ENCODE measurements at regions not wholly inside any gene's neighbourhood (a gene's known extent, or its start where the extent isn't known, plus 50 kb on each side); places are given as distances from the start of the nearest gene placed in this dataset.

DNA sequence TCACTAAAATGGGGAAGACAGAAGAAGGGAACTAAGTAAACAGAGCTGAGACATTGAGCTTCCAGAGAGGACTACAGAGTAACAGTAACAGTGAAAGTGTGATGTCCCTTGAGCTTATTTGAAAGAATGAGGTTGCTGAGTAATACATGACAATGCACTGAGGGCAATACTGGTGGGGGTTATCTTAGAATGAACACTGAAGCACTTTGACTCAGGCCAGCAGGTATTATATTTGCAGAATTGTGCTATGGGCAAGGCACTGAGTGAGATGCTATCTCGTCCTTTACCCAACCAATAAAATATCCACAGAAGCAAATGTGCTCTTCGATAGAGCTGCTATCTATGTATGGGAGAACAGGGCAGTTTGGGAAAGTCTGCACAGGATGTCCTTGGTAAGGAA is 133.2 kb downstream of the DISP1 start:
- RAD21 ChIA-PET (ENCODE audit: low non-redundant PET in 1 of 2, low total read pairs in 2 of 2, uncharacterized antibody in 2 of 2, unreplicated experiment in 2 of 2): no interaction called here
- Histone ChIP-seq H3K9me3 (ENCODE audit: control insufficient read depth in 1 of 2, insufficient read depth in 1 of 2, low read depth in 1 of 2, low read length in 2 of 2) (no peaks in the 10 kb centered on the region), H3K27me3 (ENCODE audit: insufficient read depth, low read length) (no peaks in the 10 kb centered on the region), H3K4me3 (replicated peaks in 1 of 2; ENCODE audit: low read depth in 1 of 2, low read length in 2 of 2) (no peak overlapping the region), H3K9me2 (ENCODE audit: insufficient read depth) (no peaks in the 10 kb centered on the region), H2AFZ (ENCODE audit: low read depth, low read length, poor library complexity, severe bottlenecking) (no peak overlapping the region), H3K79me2 (ENCODE audit: insufficient read depth, low read length) (no peaks in the 10 kb centered on the region), H4K20me1 (ENCODE audit: insufficient read depth) (no peaks in the 10 kb centered on the region), H3K9ac (ENCODE audit: low read length) (no peak overlapping the region), H3K4me2 (ENCODE audit: low read length) (no peak overlapping the region), H3K4me1 (ENCODE audit: control insufficient read depth in 1 of 2, insufficient read depth in 2 of 2, low read length in 2 of 2) (no peaks in the 10 kb centered on the region), H3K36me3 (ENCODE audit: control insufficient read depth in 1 of 2, insufficient read depth in 2 of 2, low read length in 2 of 2) (no peaks in the 10 kb centered on the region), H3K27ac (ENCODE audit: low read depth, low read length) (no peak overlapping the region)
- DNase-seq (ENCODE audit: low read depth, low spot score) (no peak), ATAC-seq (no peak)
- POLR2A ChIA-PET: no interaction called here
- no peak for TF ChIP-seq CTCF (IDR thresholded peaks at IDR 0.05 in 2 of 3, conservative IDR thresholded peaks at IDR 0.05 in 1 of 3; ENCODE audit: borderline replicate concordance in 1 of 3, insufficient read depth in 1 of 3, low read depth in 2 of 3, low read length in 2 of 3)
- TF ChIP-seq SP1 (IDR thresholded peaks at IDR 0.05; ENCODE audit: low read depth): no peak
- no peak for TF ChIP-seq TCF7L2 (IDR thresholded peaks at IDR 0.05; ENCODE audit: borderline replicate concordance, extremely low read depth, insufficient read depth, insufficient read length)
- BruUV-seq (replicated peaks): no TSS peak
- intact Hi-C loops (cut with micrococcal nuclease): no loop called here
- CTCF ChIA-PET: no interaction called here

- H3K9me3 ChIP-seq (ENCODE audit: control insufficient read depth in 1 of 2, insufficient read depth in 1 of 2, low read depth in 1 of 2, low read length in 2 of 2): no peaks in the 10 kb centered on the region
- H3K27ac ChIP-seq (ENCODE audit: low read depth, low read length): no peak overlapping the region
- no peaks in the 10 kb centered on the region for H3K9me2 ChIP-seq (ENCODE audit: insufficient read depth)
- no peak overlapping the region for H3K4me3 ChIP-seq (replicated peaks in 1 of 2; ENCODE audit: low read depth in 1 of 2, low read length in 2 of 2)
- no peak for TF ChIP-seq JUND (IDR thresholded peaks at IDR 0.05)
- TF ChIP-seq CTCF (IDR thresholded peaks at IDR 0.05 in 2 of 3, conservative IDR thresholded peaks at IDR 0.05 in 1 of 3; ENCODE audit: borderline replicate concordance in 1 of 3, insufficient read depth in 1 of 3, low read depth in 2 of 3, low read length in 2 of 3): no peak
- no peak for TF ChIP-seq SIN3A (IDR thresholded peaks at IDR 0.05; ENCODE audit: low read depth)
- no peak for TF ChIP-seq SP1 (IDR thresholded peaks at IDR 0.05; ENCODE audit: low read depth)
- no peak for TF ChIP-seq CEBPB (IDR thresholded peaks at IDR 0.05; ENCODE audit: low read depth)
- TF ChIP-seq EZH2 (IDR thresholded peaks at IDR 0.05): no peak
- TF ChIP-seq POLR2AphosphoS5 (IDR thresholded peaks at IDR 0.05; ENCODE audit: low read depth, low read length): no peak
- no peak for TF ChIP-seq ZNF274 (IDR thresholded peaks at IDR 0.05; ENCODE audit: low read depth, low read length)
- no peak for TF ChIP-seq YY1 (IDR thresholded peaks at IDR 0.05; ENCODE audit: extremely low read depth, insufficient replicate concordance, low read depth, low read length)
- no peak for TF ChIP-seq ZFX (IDR thresholded peaks at IDR 0.05)
- no peak for TF ChIP-seq RAD21 (IDR thresholded peaks at IDR 0.05; ENCODE audit: low read depth)
- no peak for TF ChIP-seq EZH2phosphoT487 (IDR thresholded peaks at IDR 0.05; ENCODE audit: borderline replicate concordance)
- H4K20me1 ChIP-seq (ENCODE audit: insufficient read depth): no peaks in the 10 kb centered on the region
- no peaks in the 10 kb centered on the region for H3K79me2 ChIP-seq (ENCODE audit: insufficient read depth, low read length)
- ATAC-seq (no peak), DNase-seq (ENCODE audit: low read depth, low spot score) (no peak)
- intact Hi-C loops (cut with micrococcal nuclease): no loop called here
- no TSS peak for BruUV-seq (replicated peaks)
- ChIA-PET POLR2A (no interaction called here), CTCF (no interaction called here), RAD21 (ENCODE audit: low non-redundant PET in 1 of 2, low total read pairs in 2 of 2, uncharacterized antibody in 2 of 2, unreplicated experiment in 2 of 2) (no interaction called here)
- H3K36me3 ChIP-seq (ENCODE audit: control insufficient read depth in 1 of 2, insufficient read depth in 2 of 2, low read length in 2 of 2): no peaks in the 10 kb centered on the region
- no peak overlapping the region for H2AFZ ChIP-seq (ENCODE audit: low read depth, low read length, poor library complexity, severe bottlenecking)
- no peak overlapping the region for H3K4me2 ChIP-seq (ENCODE audit: low read length)
- no peaks in the 10 kb centered on the region for H3K27me3 ChIP-seq (ENCODE audit: insufficient read depth, low read length)
- H3K9ac ChIP-seq (ENCODE audit: low read length): no peak overlapping the region
- H3K4me1 ChIP-seq (ENCODE audit: control insufficient read depth in 1 of 2, insufficient read depth in 2 of 2, low read length in 2 of 2): no peaks in the 10 kb centered on the region
These were observed 136.1 kb downstream of the DISP1 start for GRCh38 chr1:222950892-222951291.
